Activated B cell treated with CpG ODN at 0.5 μM for 24 hours (primary cell): ENCODE measurements at regions not wholly inside any gene's neighbourhood (a gene's known extent, or its start where the extent isn't known, plus 50 kb on each side); places are given as distances from the start of the nearest gene placed in this dataset.

Source experiments
- ATAC-seq: fragments of 200-7000 bp; cut with Tn5 transposase; one replicate; pipeline ENCODE4 v1.10.0; 2021; ENCODE audit warnings: low read depth, mild to moderate bottlenecking, moderate library complexity
- CTCF ChIA-PET: fragments of 350-600 bp; sonication (Branson Sonifier 250); formaldehyde crosslinking; loops from one replicate; lab custom pipeline; 2021; ENCODE audit warnings: antibody characterized with exemption; lab: Charles Lee
- POLR2A ChIA-PET: fragments of 350-600 bp; sonication (Branson Sonifier 250); formaldehyde crosslinking; loops from one replicate; lab custom pipeline; 2021; ENCODE audit warnings: antibody characterized with exemption; lab: Charles Lee
- DNase-seq: peaks from one replicate; pipeline ENCODE4 v3.0.0; 2022
- H3K27ac Mint-ChIP-seq: one replicate; pipeline ENCODE4 v1.8.0; 2020; ENCODE audit warnings: mixed read lengths
- H3K27me3 Mint-ChIP-seq: one replicate; pipeline ENCODE4 v1.8.0; 2021; ENCODE audit warnings: mixed read lengths
- H3K36me3 Mint-ChIP-seq: one replicate; pipeline ENCODE4 v1.8.0; 2021; ENCODE audit warnings: low read depth, mixed read lengths
- H3K4me1 Mint-ChIP-seq: one replicate; pipeline ENCODE4 v1.8.0; 2021; ENCODE audit warnings: mixed read lengths
- H3K4me3 Mint-ChIP-seq: one replicate; pipeline ENCODE4 v1.8.0; 2020; ENCODE audit warnings: mild to moderate bottlenecking, mixed read lengths
- H3K9me3 Mint-ChIP-seq: one replicate; pipeline ENCODE4 v1.8.0; 2020; ENCODE audit warnings: mixed read lengths
- intact Hi-C: fragments of 100-400 bp; cut with micrococcal nuclease; formaldehyde crosslinking; loops from one replicate; pipeline ENCODE4 v1.15.1; 2024
- TF ChIP-seq, protein P1 (sequence below): fragments of 200-600 bp; IDR thresholded peaks from one replicate; pipeline ENCODE4 v1.8.0; 2022; ENCODE audit warnings: antibody characterized with exemption, mild to moderate bottlenecking

DNA sequence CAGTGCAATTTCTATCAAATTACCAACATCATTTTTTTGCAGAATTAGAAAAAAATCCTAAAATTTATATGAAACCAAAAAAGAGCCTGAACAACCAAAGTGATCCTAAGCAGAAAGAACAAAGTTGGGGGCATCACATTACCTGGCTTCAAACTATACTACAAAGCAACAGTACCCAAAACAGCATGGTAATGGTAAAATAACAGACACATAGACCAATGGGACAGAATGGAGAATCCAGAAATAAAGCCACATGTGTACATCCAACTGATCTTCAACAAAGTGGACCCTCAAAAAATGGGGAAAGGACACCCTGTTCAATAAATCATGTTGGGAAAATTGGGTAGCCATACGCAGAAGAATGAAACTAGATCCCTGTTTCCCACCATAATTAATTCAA lies 245.7 kb upstream of the CTAGE1 start:
- ChIA-PET POLR2A (no interaction called here), CTCF (no interaction called here)
- no peaks in the 10 kb centered on the region for H3K27me3 Mint-ChIP-seq

GRCh38 chr18:22666411-22666940 lies 248.8 kb upstream of the CTAGE1 start:
- Mint-ChIP-seq H3K4me1 (no peaks in the 10 kb centered on the region), H3K27me3 (no peaks in the 10 kb centered on the region), H3K27ac (no peak overlapping the region), H3K36me3 (no peaks in the 10 kb centered on the region), H3K4me3 (no peak overlapping the region), H3K9me3 (peaks cover 19% of the 10 kb centered on the region)
- no peak for DNase-seq
- ChIA-PET CTCF (no interaction called here), POLR2A (no interaction called here)
- TF ChIP-seq, protein P1, sequence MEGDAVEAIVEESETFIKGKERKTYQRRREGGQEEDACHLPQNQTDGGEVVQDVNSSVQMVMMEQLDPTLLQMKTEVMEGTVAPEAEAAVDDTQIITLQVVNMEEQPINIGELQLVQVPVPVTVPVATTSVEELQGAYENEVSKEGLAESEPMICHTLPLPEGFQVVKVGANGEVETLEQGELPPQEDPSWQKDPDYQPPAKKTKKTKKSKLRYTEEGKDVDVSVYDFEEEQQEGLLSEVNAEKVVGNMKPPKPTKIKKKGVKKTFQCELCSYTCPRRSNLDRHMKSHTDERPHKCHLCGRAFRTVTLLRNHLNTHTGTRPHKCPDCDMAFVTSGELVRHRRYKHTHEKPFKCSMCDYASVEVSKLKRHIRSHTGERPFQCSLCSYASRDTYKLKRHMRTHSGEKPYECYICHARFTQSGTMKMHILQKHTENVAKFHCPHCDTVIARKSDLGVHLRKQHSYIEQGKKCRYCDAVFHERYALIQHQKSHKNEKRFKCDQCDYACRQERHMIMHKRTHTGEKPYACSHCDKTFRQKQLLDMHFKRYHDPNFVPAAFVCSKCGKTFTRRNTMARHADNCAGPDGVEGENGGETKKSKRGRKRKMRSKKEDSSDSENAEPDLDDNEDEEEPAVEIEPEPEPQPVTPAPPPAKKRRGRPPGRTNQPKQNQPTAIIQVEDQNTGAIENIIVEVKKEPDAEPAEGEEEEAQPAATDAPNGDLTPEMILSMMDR: no peak
- ATAC-seq: no peak
- intact Hi-C loops: no loop called here

More for the DNA sequence above, 245.7 kb upstream of the CTAGE1 start:
- Mint-ChIP-seq H3K9me3 (peaks cover 25% of the 10 kb centered on the region), H3K4me1 (no peaks in the 10 kb centered on the region), H3K36me3 (no peaks in the 10 kb centered on the region), H3K27ac (no peak overlapping the region), H3K4me3 (no peak overlapping the region)
- intact Hi-C loops: no loop called here
- no peak for ATAC-seq
- no peak for DNase-seq
- TF ChIP-seq, protein P1: no peak

GRCh38 chr18:22667156-22667555 lies 249.4 kb upstream of the CTAGE1 start:
- TF ChIP-seq, protein P1: no peak
- Mint-ChIP-seq H3K27ac (no peak overlapping the region), H3K9me3 (peaks cover 19% of the 10 kb centered on the region), H3K36me3 (no peaks in the 10 kb centered on the region), H3K4me1 (no peaks in the 10 kb centered on the region), H3K4me3 (no peak overlapping the region), H3K27me3 (no peaks in the 10 kb centered on the region)
- intact Hi-C loops: no loop called here
- ChIA-PET CTCF (no interaction called here), POLR2A (no interaction called here)
- no peak for ATAC-seq
- DNase-seq: no peak

- intact Hi-C loops: no loop called here
- H3K36me3 Mint-ChIP-seq: no peaks in the 10 kb centered on the region
- no peaks in the 10 kb centered on the region for H3K4me1 Mint-ChIP-seq
- ChIA-PET POLR2A (no interaction called here), CTCF (no interaction called here)
- ATAC-seq (no peak), DNase-seq (no peak)
- no peaks in the 10 kb centered on the region for H3K27me3 Mint-ChIP-seq
- TF ChIP-seq, protein P1: no peak
- no peak overlapping the region for H3K4me3 Mint-ChIP-seq
- peaks cover 16% of the 10 kb centered on the region for H3K9me3 Mint-ChIP-seq
- no peak overlapping the region for H3K27ac Mint-ChIP-seq
Measured at GRCh38 chr18:22667616-22668422, 250.1 kb upstream of the CTAGE1 start.

GRCh38 chr18:22668496-22668895 lies 250.8 kb upstream of the CTAGE1 start:
- CTCF ChIA-PET: no interaction called here
- ATAC-seq: no peak
- TF ChIP-seq, protein P1: no peak

More at GRCh38 chr18:22668496-22668895, 250.8 kb upstream of the CTAGE1 start:
- intact Hi-C loops: no loop called here
- POLR2A ChIA-PET: no interaction called here
- Mint-ChIP-seq H3K36me3 (no peaks in the 10 kb centered on the region), H3K4me3 (no peak overlapping the region), H3K9me3 (peaks cover 10% of the 10 kb centered on the region), H3K27ac (no peak overlapping the region), H3K27me3 (no peaks in the 10 kb centered on the region), H3K4me1 (no peaks in the 10 kb centered on the region)
- DNase-seq: no peak
